ENCODE measurements at regions not wholly inside any gene's neighbourhood (a gene's known extent, or its start where the extent isn't known, plus 50 kb on each side); places are given as distances from the start of the nearest gene placed in this dataset.
"Not testable (repeated sequence)": the region's sequence is repeated elsewhere in the genome, so short reads cannot be mapped to it uniquely, and the experiment has no call there.

- TF ChIP-seq CTCF, POLR2AphosphoS5 (IDR thresholded peaks at IDR 0.05): not testable (repeated sequence)
Observed at GRCh38 chr14:25316007-25316406, 266.1 kb upstream of the STXBP6 start.

Measured in suprapubic skin (tissue), 3 donors.